GM21619 (cell line): ENCODE measurements at regions not wholly inside any gene's neighbourhood (a gene's known extent, or its start where the extent isn't known, plus 50 kb on each side); places are given as distances from the start of the nearest gene placed in this dataset.

ENCODE experiments used
- ATAC-seq: cut with Tn5 transposase; IDR thresholded peaks from one replicate; pipeline ENCODE4 v1.9.1; 2021; ENCODE audit not compliant: unreplicated experiment

DNA sequence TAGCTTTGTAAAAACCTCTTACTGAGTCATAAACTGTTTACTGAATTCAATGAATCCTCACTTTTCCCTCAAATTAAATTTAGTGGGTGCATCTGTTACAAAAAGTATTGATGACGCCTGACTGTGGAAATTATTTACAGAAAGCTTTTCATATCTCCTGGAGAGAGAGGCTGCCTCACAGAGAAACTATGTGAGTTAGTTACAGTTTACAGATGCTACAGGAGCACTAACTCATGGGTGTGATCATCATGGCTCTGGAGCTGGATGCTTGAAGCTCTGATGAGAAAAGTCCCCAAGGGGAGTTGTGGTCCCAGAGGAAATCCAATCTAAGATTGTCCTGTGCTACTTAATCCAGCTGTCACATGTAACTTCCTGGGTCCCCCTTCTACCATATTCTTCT is 590.8 kb downstream of the LMO7 start:
- no peak for ATAC-seq

GRCh38 chr13:76225815-76226489 is 589.8 kb downstream of the LMO7 start:
- no peak for ATAC-seq

DNA sequence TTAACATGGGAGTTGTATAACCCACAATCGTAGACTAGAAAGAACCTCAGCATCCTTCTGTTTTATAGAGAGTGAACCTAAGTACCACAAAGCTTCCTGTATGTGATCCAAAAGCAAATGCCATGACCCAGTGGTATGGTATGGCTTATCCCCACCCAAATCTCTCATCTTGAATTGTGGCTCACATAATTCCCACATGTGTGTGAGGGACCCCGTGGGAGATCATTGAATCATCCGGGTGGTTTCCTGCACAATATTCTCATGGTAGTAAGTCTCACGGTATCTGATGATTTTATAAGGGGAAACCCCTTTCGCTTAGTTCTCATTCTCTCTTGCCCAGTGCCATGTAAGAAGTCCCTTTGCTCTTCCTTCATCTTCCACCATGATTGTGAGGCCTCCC is 587.9 kb downstream of the LMO7 start:
- ATAC-seq = no peak

DNA sequence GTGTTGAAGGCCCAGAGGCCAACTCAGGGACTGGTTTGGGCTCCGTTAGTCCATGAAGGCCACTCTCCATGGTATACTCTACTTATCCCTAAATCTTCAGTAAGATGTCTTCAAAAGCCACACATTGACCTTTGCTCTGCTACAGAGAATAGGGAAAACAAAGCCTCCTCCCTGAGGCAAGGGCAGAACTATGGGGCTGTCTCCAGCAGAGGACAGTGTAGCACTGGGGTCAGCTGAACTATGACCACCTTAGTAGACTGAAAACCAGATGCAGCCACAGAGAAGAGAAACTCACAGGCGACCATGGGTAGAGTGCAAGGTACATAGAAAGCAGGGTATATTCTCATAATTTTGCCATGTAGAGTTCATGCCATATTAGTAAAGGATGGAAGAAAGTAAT is 587.4 kb downstream of the LMO7 start:
- no peak for ATAC-seq

GRCh38 chr13:76222511-76222910 is 586.4 kb downstream of the LMO7 start:
- ATAC-seq = no peak

DNA sequence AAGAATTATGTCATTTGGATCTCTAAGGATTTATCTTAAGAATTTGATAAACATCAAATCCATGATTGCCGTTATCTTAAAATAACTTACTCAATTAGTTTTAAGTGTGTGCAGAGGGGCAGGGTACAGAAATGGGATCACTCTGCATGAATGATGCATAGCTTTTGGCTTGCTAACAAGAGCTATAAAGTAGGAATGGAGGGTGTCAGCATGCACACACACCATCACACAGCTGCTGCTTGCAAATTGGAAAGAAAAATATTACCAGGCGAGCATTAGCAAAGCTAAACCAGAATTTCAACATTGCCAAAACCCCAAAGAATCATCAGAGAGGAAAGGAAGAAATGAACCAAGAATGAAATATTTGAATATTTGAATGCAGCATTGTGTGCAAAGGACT is 580.6 kb downstream of the LMO7 start:
- no peak for ATAC-seq

DNA sequence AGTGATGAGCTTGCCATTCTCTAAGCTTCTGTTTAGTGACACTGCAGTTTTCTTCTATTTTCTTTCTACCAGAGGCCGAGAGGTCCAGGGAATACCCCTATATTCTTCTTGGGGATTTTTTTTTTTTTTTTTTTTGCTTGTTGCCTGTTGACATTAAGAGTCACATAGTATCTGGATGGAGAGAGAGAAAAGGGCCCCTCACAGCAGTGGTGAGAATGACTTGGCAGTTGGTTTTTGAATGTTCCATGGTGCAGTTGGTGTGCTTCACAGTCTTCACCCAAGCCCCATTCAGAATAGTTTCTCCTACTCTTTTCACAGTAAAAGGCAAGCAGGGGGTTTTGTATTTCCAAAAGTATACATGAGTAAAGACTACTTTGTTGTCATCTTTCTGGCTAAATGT is 577.9 kb downstream of the LMO7 start:
- peak; percentile 20 for ATAC-seq

DNA sequence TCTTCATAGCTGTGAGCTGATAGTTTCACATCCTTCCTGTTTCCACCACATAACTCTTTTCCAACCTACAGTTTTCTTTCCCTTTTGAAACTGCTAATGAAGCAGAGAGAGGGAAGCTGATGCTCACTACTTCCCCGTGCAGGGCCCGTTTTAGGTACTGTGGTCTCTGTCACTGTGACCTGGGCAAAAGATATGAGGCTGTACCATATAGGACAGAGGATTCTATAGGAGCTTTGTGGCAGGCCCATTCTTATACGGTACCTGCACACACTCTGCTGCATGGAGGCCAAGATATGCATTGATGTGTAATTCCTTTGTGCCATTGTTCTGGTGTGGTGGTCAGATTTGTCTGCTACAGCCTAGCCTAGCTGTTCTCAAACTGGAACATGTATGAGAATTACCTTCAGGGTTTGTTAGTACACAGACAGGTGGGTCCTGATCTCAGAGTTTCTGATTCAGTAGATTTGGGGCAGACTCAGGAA is 577.3 kb downstream of the LMO7 start:
- ATAC-seq = peak; percentile 50

GRCh38 chr13:76210262-76210661 is 574.1 kb downstream of the LMO7 start:
- ATAC-seq = no peak

- no peak for ATAC-seq
These were observed 562.5 kb downstream of the LMO7 start for GRCh38 chr13:76198568-76199163.

GRCh38 chr13:76189882-76190519 is 553.9 kb downstream of the LMO7 start:
- no peak for ATAC-seq

GRCh38 chr13:76175961-76176725 is 540.0 kb downstream of the LMO7 start:
- no peak for ATAC-seq

DNA sequence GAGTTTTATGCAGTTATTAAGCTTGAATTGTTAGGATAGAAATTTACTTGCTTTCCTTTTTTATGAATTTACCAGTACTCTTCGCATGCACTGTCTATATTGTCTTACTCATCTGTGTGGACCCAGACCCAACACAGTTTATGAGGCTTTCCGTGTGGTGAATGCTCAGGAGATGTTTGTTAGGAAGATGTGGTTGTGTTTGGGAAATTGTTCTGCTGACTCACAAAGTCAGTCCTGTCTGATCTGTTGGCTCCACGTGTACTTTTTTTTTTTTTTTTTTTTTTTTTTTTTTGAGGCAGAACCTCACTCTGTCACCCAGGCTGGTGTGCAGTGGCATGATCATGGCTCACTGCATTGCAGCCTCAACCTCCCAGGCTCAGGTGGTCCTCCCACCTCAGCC is 532.5 kb downstream of the LMO7 start:
- ATAC-seq = no peak

DNA sequence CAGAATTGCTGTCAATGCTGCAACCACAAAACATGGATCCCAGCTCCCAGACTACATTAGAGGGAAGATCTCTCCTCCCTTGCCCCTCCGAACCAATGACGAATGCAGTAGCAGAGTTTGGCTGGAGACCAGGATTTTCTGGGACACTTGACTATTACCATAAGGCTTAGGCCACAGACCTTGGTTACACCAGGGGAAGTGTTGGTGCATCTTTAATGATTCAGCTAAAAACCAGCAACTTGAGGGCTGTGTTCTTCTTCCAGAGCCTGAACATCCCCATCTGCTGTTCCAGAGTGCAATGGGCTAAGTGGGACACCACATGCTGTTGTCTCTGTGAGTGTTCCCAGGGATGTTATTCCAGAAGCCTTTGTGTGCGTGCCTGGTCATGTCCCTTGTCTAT is 528.2 kb downstream of the LMO7 start:
- no peak for ATAC-seq

- ATAC-seq = no peak
These were observed 527.6 kb downstream of the LMO7 start for GRCh38 chr13:76163761-76164160.

GRCh38 chr13:76160961-76161925 is 525.1 kb downstream of the LMO7 start:
- ATAC-seq = no peak

DNA sequence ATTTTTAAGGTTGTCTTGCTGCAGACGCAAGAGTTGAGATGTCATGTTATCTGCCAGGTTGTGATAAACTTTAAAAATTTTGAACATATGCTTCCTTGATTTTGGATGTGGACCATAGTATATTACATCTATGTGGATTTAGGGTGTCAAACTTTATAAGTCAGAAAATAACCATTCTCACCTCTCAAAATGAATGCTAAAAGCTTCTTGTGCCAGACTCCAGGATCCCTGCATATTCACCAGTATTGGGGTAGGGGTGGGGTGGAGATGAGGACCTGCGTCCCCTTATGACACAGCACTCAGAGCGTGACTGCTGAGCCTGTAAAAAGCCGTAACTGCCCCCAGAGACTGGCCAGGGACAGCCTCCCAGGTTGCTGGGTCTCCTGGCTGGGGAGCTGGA is 524.4 kb downstream of the LMO7 start:
- ATAC-seq = no peak

- no peak for ATAC-seq
These were observed 521.8 kb downstream of the LMO7 start for GRCh38 chr13:76157926-76158325.

GRCh38 chr13:76153239-76153638 is 517.1 kb downstream of the LMO7 start:
- ATAC-seq = no peak

GRCh38 chr13:76148926-76149325 is 512.8 kb downstream of the LMO7 start:
- no peak for ATAC-seq

GRCh38 chr13:76148374-76148773 is 512.2 kb downstream of the LMO7 start:
- no peak for ATAC-seq
